ENCODE measurements at regions not wholly inside any gene's neighbourhood (a gene's known extent, or its start where the extent isn't known, plus 50 kb on each side); places are given as distances from the start of the nearest gene placed in this dataset.

DNA sequence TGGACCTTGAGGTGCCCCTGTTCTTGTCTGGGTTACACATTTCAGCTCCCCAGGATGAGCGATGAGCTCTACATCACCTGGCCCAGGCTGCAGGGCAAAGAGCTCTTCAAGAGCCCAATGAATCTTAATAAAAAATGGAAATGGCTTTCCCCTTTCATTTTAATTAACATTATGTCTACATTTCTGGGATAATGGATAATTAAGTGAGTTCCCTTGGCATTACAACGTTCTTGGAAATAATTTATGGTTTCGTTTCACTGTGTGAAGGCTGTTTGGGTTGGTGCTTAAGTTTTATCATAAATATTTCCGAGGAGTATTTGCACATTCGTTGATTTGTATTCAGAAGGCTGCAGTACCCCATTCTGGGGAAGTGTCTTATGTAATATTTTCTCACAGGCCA is 678.3 kb upstream of the EEF2KMT start:
- TF ChIP-seq, protein P1, sequence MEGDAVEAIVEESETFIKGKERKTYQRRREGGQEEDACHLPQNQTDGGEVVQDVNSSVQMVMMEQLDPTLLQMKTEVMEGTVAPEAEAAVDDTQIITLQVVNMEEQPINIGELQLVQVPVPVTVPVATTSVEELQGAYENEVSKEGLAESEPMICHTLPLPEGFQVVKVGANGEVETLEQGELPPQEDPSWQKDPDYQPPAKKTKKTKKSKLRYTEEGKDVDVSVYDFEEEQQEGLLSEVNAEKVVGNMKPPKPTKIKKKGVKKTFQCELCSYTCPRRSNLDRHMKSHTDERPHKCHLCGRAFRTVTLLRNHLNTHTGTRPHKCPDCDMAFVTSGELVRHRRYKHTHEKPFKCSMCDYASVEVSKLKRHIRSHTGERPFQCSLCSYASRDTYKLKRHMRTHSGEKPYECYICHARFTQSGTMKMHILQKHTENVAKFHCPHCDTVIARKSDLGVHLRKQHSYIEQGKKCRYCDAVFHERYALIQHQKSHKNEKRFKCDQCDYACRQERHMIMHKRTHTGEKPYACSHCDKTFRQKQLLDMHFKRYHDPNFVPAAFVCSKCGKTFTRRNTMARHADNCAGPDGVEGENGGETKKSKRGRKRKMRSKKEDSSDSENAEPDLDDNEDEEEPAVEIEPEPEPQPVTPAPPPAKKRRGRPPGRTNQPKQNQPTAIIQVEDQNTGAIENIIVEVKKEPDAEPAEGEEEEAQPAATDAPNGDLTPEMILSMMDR (optimal IDR thresholded peaks at IDR 0.05 in 1 of 3, IDR thresholded peaks at IDR 0.05 in 1 of 3, conservative IDR thresholded peaks at IDR 0.05 in 1 of 3; ENCODE audit: extremely low read depth in 1 of 3, insufficient read depth in 2 of 3, low read length in 3 of 3) = no peak
- no peak for TF ChIP-seq EZH2 (IDR thresholded peaks at IDR 0.05; ENCODE audit: low read length)

Data from keratinocyte (primary cell).